Endodermal cell (in vitro differentiated cells): ENCODE measurements at regions not wholly inside any gene's neighbourhood (a gene's known extent, or its start where the extent isn't known, plus 50 kb on each side); places are given as distances from the start of the nearest gene placed in this dataset.
A peak's percentile ranks its signal among the peaks of the same experiment; 100 is the strongest.

ENCODE experiments used
- DNase-seq: peaks from one replicate; pipeline ENCODE4 v3.0.0-alpha.2; 2017
- H3K27ac ChIP-seq: 2 replicates; pipeline ENCODE4 v1.5.1; 2013; ENCODE audit warnings: mild to moderate bottlenecking, low read depth, low read length, moderate library complexity
- H3K27me3 ChIP-seq: 2 replicates; pipeline ENCODE4 v1.6.1; 2013; ENCODE audit warnings: mild to moderate bottlenecking, low read length, moderate library complexity; ENCODE audit not compliant: insufficient read depth, control insufficient read depth, poor library complexity, severe bottlenecking
- H3K36me3 ChIP-seq: 2 replicates; pipeline ENCODE4 v1.7.0; 2013; ENCODE audit warnings: mild to moderate bottlenecking, low read length, moderate library complexity; ENCODE audit not compliant: control insufficient read depth, insufficient read depth
- H3K4me1 ChIP-seq: one replicate; pipeline ENCODE4 v1.7.0; 2013; ENCODE audit warnings: low read length; ENCODE audit not compliant: control insufficient read depth, insufficient read depth
- H3K4me3 ChIP-seq: 2 replicates; pipeline ENCODE4 v1.5.1; 2013; ENCODE audit warnings: mild to moderate bottlenecking, low read length, moderate library complexity
- H3K9ac ChIP-seq: 2 replicates; pipeline ENCODE4 v1.6.1; 2013; ENCODE audit warnings: mild to moderate bottlenecking, low read length, moderate library complexity; ENCODE audit not compliant: poor library complexity, severe bottlenecking; ENCODE audit errors: extremely low read depth
- H3K9me3 ChIP-seq: 2 replicates; pipeline ENCODE4 v1.6.1; 2013; ENCODE audit warnings: mild to moderate bottlenecking, low read length, moderate library complexity; ENCODE audit not compliant: control insufficient read depth
- H3K27ac Mint-ChIP-seq: 2 replicates; pipeline ENCODE4 v1.8.0; 2020; ENCODE audit warnings: mixed read lengths
- H3K27me3 Mint-ChIP-seq: 2 replicates; pipeline ENCODE4 v1.8.0; 2021; ENCODE audit warnings: mild to moderate bottlenecking, mixed read lengths; ENCODE audit not compliant: insufficient read depth
- H3K36me3 Mint-ChIP-seq: 2 replicates; pipeline ENCODE4 v1.8.0; 2020; ENCODE audit warnings: low read depth, mixed read lengths
- H3K4me1 Mint-ChIP-seq: 2 replicates; pipeline ENCODE4 v1.8.0; 2020; ENCODE audit warnings: mixed read lengths
- H3K4me3 Mint-ChIP-seq: 2 replicates; pipeline ENCODE4 v1.8.0; 2020; ENCODE audit warnings: mild to moderate bottlenecking, moderate library complexity, mixed read lengths
- H3K9me3 Mint-ChIP-seq: 2 replicates; pipeline ENCODE4 v1.8.0; 2020; ENCODE audit warnings: mild to moderate bottlenecking, mixed read lengths
- WGBS, 2 experiments: methylation state at CpG; one replicate each; pipeline versions ENCODE4 v1.1.5 to v1.1.7; 2013; ENCODE audit warnings: missing lambda C conversion rate in 2 of 2, mixed read lengths in 1 of 2; ENCODE audit not compliant: insufficient coverage in 1 of 2, insufficient read length in 1 of 2; 5-methylcytosine and 5-hydroxymethylcytosine counted together
- TF ChIP-seq, protein P1 (sequence below): fragments of 200-600 bp; sonication (generic); conservative IDR thresholded peaks from 2 replicates; pipeline ENCODE4 v1.5.0; 2021; ENCODE audit warnings: antibody characterized with exemption, mild to moderate bottlenecking

DNA sequence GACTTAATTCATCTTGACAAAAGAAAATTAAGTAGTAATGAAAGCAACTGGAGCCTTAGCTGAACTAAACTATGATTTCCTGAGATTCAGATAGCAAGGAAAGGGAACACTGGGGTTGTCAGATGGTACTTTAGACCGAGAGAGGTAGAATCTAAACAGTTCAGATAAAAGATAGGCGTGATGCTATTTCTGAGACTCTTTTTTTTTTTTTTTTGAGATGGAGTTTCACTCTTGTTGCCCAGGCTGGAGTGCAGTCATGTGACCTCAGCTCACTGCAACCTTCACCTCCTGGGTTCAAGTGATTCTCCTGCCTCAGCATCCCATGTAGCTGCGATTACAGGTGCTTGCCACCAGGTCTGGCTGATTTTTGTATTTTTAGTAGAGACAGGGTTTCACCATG, 279.9 kb upstream of the UMPS start:
- Histone ChIP-seq H3K27me3 (no peaks in the 10 kb centered on the region), H3K4me3 (no peak overlapping the region), H3K9me3 (no peaks in the 10 kb centered on the region), H3K27ac (no peak overlapping the region), H3K4me1 (no peaks in the 10 kb centered on the region), H3K36me3 (no peaks in the 10 kb centered on the region), H3K9ac (no peak overlapping the region)
- 91 to 100% methylated on average over 3 of the region's 3 CpGs for WGBS, 2 experiments
- TF ChIP-seq, protein P1, sequence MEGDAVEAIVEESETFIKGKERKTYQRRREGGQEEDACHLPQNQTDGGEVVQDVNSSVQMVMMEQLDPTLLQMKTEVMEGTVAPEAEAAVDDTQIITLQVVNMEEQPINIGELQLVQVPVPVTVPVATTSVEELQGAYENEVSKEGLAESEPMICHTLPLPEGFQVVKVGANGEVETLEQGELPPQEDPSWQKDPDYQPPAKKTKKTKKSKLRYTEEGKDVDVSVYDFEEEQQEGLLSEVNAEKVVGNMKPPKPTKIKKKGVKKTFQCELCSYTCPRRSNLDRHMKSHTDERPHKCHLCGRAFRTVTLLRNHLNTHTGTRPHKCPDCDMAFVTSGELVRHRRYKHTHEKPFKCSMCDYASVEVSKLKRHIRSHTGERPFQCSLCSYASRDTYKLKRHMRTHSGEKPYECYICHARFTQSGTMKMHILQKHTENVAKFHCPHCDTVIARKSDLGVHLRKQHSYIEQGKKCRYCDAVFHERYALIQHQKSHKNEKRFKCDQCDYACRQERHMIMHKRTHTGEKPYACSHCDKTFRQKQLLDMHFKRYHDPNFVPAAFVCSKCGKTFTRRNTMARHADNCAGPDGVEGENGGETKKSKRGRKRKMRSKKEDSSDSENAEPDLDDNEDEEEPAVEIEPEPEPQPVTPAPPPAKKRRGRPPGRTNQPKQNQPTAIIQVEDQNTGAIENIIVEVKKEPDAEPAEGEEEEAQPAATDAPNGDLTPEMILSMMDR, result peak; percentile 39
- Mint-ChIP-seq H3K27ac (no peak overlapping the region), H3K9me3 (no peaks in the 10 kb centered on the region), H3K27me3 (no peaks in the 10 kb centered on the region), H3K4me1 (no peaks in the 10 kb centered on the region), H3K4me3 (no peak overlapping the region), H3K36me3 (no peaks in the 10 kb centered on the region)
- no peak for DNase-seq

DNA sequence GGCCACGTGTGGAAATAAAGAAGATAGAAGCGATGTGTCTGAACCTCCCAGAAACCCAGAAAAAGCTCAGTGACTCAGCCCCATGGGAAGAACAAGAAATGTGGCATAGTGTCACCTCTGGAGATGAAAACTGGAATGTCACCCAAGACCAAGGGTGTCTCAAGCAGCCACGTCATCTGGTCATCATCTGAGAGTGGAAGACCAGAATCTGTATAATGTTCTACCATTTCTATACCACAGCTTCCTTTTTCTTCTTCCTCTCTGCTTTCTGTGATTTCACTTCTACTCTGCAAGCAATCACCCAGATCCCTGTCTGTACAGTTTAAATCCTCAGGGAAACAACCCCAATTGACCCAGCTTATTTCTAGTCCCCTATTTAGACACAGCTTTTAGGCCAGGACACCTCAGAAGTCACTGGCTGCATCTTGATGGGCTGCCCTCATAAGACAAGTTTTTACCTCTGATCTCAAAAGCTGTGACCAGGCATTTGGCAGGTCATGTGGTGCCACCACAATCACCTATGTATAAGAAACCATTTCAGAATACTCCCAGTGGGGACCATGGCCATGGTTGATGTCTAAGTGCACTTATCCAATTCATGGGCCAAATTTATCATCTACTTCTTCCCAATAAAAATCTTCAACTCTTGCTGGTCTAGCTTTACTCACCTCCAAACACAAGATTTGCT, 278.5 kb upstream of the UMPS start:
- DNase-seq, result no peak
- Mint-ChIP-seq H3K27me3 (no peaks in the 10 kb centered on the region), H3K9me3 (no peaks in the 10 kb centered on the region), H3K27ac (no peak overlapping the region), H3K4me3 (no peak overlapping the region), H3K36me3 (no peaks in the 10 kb centered on the region), H3K4me1 (no peaks in the 10 kb centered on the region)
- TF ChIP-seq, protein P1, result no peak
- 91 to 93% methylated on average over 3 of the region's 3 CpGs for WGBS, 2 experiments
- Histone ChIP-seq H3K4me1 (no peaks in the 10 kb centered on the region), H3K9ac (no peak overlapping the region), H3K36me3 (no peaks in the 10 kb centered on the region), H3K27me3 (no peaks in the 10 kb centered on the region), H3K9me3 (no peaks in the 10 kb centered on the region), H3K4me3 (no peak overlapping the region), H3K27ac (no peak overlapping the region)

DNA sequence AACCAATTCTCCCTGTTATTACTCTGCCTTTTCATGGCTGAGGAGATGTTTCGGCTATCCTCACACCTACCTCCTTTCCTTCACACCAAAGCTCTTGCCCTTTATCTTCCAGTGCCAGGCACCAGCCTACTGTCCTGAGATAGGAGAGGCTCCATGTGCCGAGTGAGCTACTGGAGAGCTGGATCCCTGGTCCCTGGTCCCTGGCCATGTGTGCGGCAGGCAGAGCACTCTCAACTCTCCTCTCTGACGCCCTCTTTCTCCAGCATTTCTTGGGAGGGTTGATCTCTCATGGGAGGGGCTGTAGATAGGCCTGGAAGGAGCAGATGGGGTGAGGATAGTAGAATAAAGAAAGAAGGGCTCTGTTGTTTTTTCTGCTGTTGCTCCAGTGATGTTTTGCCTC, 277.1 kb upstream of the UMPS start:
- DNase-seq, result no peak
- no peaks in the 10 kb centered on the region for H3K27me3 Mint-ChIP-seq

More for the DNA sequence above, 277.1 kb upstream of the UMPS start:
- 87 to 92% methylated on average over 2 to 4 of the region's 4 CpGs for WGBS, 2 experiments
- TF ChIP-seq, protein P1, result no peak
- Mint-ChIP-seq H3K4me3 (no peak overlapping the region), H3K4me1 (no peaks in the 10 kb centered on the region), H3K36me3 (no peaks in the 10 kb centered on the region), H3K9me3 (no peaks in the 10 kb centered on the region), H3K27ac (no peak overlapping the region)
- H3K27ac ChIP-seq, result no peak overlapping the region
- H3K4me3 ChIP-seq, result no peak overlapping the region
- no peaks in the 10 kb centered on the region for H3K9me3 ChIP-seq
- H3K36me3 ChIP-seq, result no peaks in the 10 kb centered on the region
- no peaks in the 10 kb centered on the region for H3K4me1 ChIP-seq
- H3K27me3 ChIP-seq, result no peaks in the 10 kb centered on the region
- H3K9ac ChIP-seq, result no peak overlapping the region
